ENCODE measurements at regions not wholly inside any gene's neighbourhood (a gene's known extent, or its start where the extent isn't known, plus 50 kb on each side); places are given as distances from the start of the nearest gene placed in this dataset.

DNA sequence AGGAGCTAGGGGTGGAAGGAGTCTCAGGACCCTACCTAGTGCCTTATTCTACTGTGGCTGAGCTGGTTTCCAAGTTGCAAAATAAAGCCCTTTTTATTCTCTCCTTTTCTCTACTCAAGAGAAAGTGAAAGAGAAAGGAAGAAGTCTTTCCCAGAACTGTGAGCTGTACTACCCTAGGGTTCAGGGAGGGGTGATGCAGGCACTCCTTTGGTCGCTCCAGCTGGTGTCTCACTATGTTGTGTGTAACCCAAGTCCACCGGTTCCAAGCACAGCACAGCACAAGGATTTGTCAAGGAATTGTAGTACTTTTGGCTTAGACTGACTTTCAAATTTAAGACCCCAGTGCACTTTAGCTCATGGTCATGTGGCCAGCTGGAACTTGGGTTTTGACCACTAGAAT is 1721.7 kb downstream of the OTOL1 start:
- H3K4me1 ChIP-seq, result no peaks in the 10 kb centered on the region
- H3K9me3 ChIP-seq, result no peaks in the 10 kb centered on the region
- no peak overlapping the region for H3K4me3 ChIP-seq
- no peak for TF ChIP-seq CTCF (IDR thresholded peaks at IDR 0.05)
- no peak overlapping the region for H3K27ac ChIP-seq
- H3K27me3 ChIP-seq, result no peaks in the 10 kb centered on the region
- ATAC-seq (no peak), DNase-seq (no peak)
- intact Hi-C loops (cut with DNase I), result no loop called here
- H3K36me3 ChIP-seq, result no peaks in the 10 kb centered on the region

- no peak for DNase-seq
- no peak for TF ChIP-seq CTCF (IDR thresholded peaks at IDR 0.05)
- H3K36me3 ChIP-seq, result no peaks in the 10 kb centered on the region
- no peaks in the 10 kb centered on the region for H3K27me3 ChIP-seq
- no peak overlapping the region for H3K4me3 ChIP-seq
- no peak for ATAC-seq
- H3K9me3 ChIP-seq, result no peaks in the 10 kb centered on the region
- no peak overlapping the region for H3K27ac ChIP-seq
- H3K4me1 ChIP-seq, result no peaks in the 10 kb centered on the region
- intact Hi-C loops (cut with DNase I), result no loop called here
Measured at GRCh38 chr3:163213838-163214237, 1717.2 kb downstream of the OTOL1 start.

DNA sequence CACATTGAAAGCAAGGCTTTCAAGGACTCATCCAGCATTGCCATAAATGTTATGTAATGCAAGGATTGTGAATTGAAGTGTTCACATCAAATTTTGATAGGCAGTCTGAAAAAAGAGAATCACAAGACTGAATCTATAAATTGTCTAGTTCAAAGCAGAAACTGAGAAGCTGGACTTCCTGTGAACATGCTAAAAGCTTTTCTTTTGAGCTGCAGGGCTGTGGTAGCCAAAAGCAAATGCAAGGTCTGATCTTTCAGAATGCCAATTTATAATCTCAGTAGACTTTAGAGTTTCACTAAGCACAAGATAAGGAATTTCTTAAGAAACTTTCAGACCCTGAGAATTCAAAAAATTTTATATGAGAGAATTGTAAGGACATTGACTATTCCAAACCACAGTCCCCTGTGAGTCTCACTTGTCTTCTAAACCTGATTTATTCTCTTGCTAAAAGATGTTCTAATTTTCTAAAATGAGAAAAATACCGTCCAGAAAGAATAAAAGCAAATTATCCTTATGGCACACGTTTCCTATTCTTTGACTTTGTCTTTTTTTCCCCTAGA is 1700.3 kb downstream of the OTOL1 start:
- intact Hi-C loops (cut with DNase I), result no loop called here
- Histone ChIP-seq H3K4me3 (no peak overlapping the region), H3K27me3 (no peaks in the 10 kb centered on the region), H3K9me3 (peaks cover 0 to 6% of the 10 kb centered on the region in 2 donors), H3K36me3 (no peaks in the 10 kb centered on the region), H3K4me1 (no peaks in the 10 kb centered on the region), H3K27ac (no peak overlapping the region)
- no peak for ATAC-seq
- no peak for DNase-seq
- no peak for TF ChIP-seq CTCF (IDR thresholded peaks at IDR 0.05)

GRCh38 chr3:163196245-163196644 is 1699.6 kb downstream of the OTOL1 start:
- ATAC-seq, result no peak
- TF ChIP-seq CTCF (IDR thresholded peaks at IDR 0.05), result no peak
- Histone ChIP-seq H3K4me3 (no peak overlapping the region), H3K9me3 (peaks cover 0 to 6% of the 10 kb centered on the region in 2 donors), H3K36me3 (no peaks in the 10 kb centered on the region), H3K4me1 (no peaks in the 10 kb centered on the region), H3K27me3 (no peaks in the 10 kb centered on the region), H3K27ac (no peak overlapping the region)
- DNase-seq, result no peak
- intact Hi-C loops (cut with DNase I), result no loop called here

DNA sequence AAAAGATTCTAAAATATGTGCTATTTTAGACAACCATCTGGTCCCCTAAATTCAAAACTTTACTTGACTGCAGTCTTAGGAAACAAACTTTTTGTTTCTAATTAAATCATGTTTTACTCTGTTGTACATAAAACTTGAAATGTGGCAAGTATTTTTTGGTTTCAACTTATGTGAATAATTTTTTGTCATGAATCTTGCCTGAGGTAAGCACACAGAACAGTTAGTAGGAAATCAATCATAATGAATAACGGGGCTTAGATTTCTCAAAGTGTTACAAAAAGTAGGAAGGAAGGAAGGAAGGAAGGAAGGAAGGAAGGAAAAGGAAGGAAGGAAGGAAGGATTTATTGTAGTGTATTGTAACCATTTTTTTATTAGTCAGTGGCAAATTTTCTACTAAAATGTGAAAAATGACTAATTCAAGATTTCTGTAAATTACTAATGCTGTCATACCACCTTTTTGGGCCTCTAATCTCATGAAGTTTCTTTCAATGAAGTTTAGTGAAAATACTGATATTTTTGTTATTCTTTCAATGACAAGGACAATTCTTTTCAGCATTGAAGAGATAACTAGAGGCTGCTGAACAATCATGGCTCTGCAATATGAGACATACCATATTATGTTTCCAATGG is 1689.2 kb downstream of the OTOL1 start:
- no peak for TF ChIP-seq CTCF (IDR thresholded peaks at IDR 0.05)
- H3K9me3 ChIP-seq, result no peaks in the 10 kb centered on the region
- H3K27ac ChIP-seq, result no peak overlapping the region
- intact Hi-C loops (cut with DNase I), result no loop called here
- H3K4me3 ChIP-seq, result no peak overlapping the region
- H3K27me3 ChIP-seq, result no peaks in the 10 kb centered on the region
- ATAC-seq, result no peak
- H3K4me1 ChIP-seq, result no peaks in the 10 kb centered on the region
- H3K36me3 ChIP-seq, result no peaks in the 10 kb centered on the region
- DNase-seq, result no peak

All from left lung (tissue), 4 donors.